Upper lobe of right lung (tissue), 1 donor: ENCODE measurements at regions not wholly inside any gene's neighbourhood (a gene's known extent, or its start where the extent isn't known, plus 50 kb on each side); places are given as distances from the start of the nearest gene placed in this dataset.

ENCODE experiments used
- ATAC-seq: fragments of 200-7000 bp; cut with Tn5 transposase; one replicate; pipeline ENCODE4 v1.9.1; 2020; ENCODE audit warnings: mild to moderate bottlenecking, moderate library complexity
- DNase-seq: peaks from one replicate; pipeline ENCODE4 v3.0.0-alpha.2; 2020
- H3K27ac ChIP-seq: fragments of 200-600 bp; one replicate; pipeline ENCODE4 v1.8.0; 2022
- H3K27me3 ChIP-seq: fragments of 200-600 bp; one replicate; pipeline ENCODE4 v1.8.0; 2022; ENCODE audit warnings: mild to moderate bottlenecking
- H3K36me3 ChIP-seq: fragments of 200-600 bp; one replicate; pipeline ENCODE4 v1.8.0; 2022
- H3K4me1 ChIP-seq: fragments of 200-600 bp; one replicate; pipeline ENCODE4 v1.8.0; 2022
- H3K4me3 ChIP-seq: fragments of 200-600 bp; one replicate; pipeline ENCODE4 v1.8.0; 2022; ENCODE audit warnings: mild to moderate bottlenecking
- H3K9me3 ChIP-seq: fragments of 200-600 bp; one replicate; pipeline ENCODE4 v1.8.0; 2022
- intact Hi-C: fragments of 100-400 bp; cut with DNase I; formaldehyde crosslinking; loops from one replicate; pipeline ENCODE4 v1.11.0; 2022
- TF ChIP-seq, protein P1 (sequence below): fragments of 200-600 bp; IDR thresholded peaks from one replicate; pipeline ENCODE4 v1.8.0; 2022; ENCODE audit warnings: antibody characterized with exemption
- donor health status: DM: no; HTN: yes; CAD: no; lungs with severe emphysema.

DNA sequence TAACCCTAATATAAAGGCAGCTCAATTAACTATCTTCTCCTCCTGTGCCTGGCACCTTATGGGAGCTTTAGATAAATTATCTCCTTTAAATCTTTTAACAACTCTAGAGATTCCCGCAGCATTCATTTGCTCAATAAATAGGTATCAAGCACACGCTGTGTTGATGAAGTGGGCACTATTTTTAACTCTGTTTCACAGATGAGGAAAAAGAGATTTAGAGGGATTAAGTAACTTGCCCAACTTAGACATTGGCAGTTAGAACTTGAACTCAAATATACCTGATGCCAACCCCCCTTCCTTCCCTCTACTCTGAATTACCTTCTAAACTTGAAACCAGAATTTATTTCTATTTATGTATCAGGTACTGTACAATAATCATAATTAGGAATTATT, 112.4 kb downstream of the SH3TC2 start:
- H3K9me3 ChIP-seq, result no peaks in the 10 kb centered on the region
- TF ChIP-seq, protein P1, sequence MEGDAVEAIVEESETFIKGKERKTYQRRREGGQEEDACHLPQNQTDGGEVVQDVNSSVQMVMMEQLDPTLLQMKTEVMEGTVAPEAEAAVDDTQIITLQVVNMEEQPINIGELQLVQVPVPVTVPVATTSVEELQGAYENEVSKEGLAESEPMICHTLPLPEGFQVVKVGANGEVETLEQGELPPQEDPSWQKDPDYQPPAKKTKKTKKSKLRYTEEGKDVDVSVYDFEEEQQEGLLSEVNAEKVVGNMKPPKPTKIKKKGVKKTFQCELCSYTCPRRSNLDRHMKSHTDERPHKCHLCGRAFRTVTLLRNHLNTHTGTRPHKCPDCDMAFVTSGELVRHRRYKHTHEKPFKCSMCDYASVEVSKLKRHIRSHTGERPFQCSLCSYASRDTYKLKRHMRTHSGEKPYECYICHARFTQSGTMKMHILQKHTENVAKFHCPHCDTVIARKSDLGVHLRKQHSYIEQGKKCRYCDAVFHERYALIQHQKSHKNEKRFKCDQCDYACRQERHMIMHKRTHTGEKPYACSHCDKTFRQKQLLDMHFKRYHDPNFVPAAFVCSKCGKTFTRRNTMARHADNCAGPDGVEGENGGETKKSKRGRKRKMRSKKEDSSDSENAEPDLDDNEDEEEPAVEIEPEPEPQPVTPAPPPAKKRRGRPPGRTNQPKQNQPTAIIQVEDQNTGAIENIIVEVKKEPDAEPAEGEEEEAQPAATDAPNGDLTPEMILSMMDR, result no peak
- peaks cover 6% of the 10 kb centered on the region for H3K4me1 ChIP-seq
- H3K4me3 ChIP-seq, result no peak overlapping the region
- peak overlapping the region; percentile 58 for H3K27ac ChIP-seq
- intact Hi-C loops, result no loop called here
- DNase-seq (no peak), ATAC-seq (peak; percentile 10)
- no peaks in the 10 kb centered on the region for H3K36me3 ChIP-seq
- no peaks in the 10 kb centered on the region for H3K27me3 ChIP-seq

DNA sequence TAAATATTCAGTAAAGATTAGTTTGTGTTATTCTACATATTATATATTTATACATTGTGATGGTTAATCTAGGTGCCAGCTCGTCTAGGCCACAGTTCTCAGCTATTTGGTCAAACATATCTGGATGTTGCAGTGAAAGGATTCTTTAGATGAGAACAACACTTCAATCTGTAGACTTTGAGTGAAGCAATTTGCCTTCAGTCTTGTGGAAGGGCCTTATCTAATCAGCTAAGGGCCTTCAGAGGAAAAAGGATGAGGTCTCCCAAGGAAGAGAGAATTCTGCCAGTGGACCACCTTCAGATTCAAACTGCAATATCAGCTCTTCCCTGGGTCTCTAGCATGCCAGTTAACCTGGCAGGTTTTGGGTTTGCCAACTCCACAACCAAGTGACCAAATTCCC, 112.0 kb downstream of the SH3TC2 start:
- Histone ChIP-seq H3K4me3 (no peak overlapping the region), H3K4me1 (peaks cover 6% of the 10 kb centered on the region), H3K27me3 (no peaks in the 10 kb centered on the region), H3K9me3 (no peaks in the 10 kb centered on the region), H3K27ac (no peak overlapping the region), H3K36me3 (no peaks in the 10 kb centered on the region)
- intact Hi-C loops, result no loop called here
- ATAC-seq (no peak), DNase-seq (no peak)
- TF ChIP-seq, protein P1, result no peak

DNA sequence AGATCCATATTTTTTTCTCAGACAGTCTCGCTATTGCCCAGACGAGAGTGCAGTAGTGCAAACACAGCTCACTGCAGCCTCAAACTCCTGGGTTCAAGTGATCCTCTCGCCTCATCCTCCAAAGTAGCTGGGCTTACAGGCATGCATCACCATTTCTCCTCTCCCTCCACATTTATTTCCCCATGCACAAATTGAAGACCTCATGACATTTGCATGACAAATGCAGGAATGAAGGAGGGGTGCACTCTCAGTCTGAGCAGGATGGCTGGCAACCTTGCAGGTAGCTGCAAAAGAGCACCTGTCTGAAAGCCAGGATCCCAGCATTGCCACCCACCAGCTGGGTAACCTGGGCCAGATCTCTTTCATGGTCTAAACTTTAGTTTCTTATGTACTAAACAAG, 111.2 kb downstream of the SH3TC2 start:
- no peaks in the 10 kb centered on the region for H3K9me3 ChIP-seq
- no peak overlapping the region for H3K4me3 ChIP-seq
- no peaks in the 10 kb centered on the region for H3K36me3 ChIP-seq
- intact Hi-C loops, result no loop called here
- TF ChIP-seq, protein P1, result no peak
- H3K4me1 ChIP-seq, result peaks cover 6% of the 10 kb centered on the region
- no peaks in the 10 kb centered on the region for H3K27me3 ChIP-seq
- ATAC-seq, result no peak
- no peak overlapping the region for H3K27ac ChIP-seq
- DNase-seq, result no peak

DNA sequence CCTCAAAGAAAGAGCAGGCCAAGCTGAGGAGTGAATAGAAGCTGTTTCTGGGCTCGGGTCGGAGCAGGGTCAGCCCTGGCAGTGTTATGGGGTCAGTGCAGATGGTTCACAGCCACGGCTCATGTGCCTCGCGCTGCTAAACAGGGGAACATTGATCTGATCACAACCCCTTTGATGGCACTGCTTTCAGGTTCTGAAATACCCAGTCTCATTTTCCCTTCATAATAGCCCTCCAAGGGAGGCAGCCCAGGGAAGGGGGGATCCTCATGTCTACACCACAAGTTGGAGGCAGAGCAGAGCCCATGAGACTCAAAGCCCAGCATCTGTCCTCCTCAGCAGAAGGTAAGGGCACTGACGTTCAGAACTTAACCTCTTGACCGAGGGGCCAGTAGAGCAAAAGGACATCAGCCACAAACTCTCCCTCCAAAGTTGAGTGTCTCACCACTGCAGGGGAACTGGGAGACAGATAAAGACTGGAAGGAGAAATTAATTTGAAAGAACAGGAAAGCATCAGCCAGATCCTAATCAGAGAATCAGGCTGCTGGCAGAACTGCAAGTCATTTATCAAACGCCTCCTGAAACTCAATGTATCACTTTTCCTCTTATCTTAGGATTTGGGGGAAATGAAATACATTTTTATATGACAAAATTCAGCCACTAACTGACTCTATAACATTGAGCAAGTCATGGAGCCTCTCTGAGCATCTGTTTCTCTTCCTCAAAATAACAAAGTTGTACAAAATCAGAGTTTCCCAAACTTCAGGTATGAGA, 110.6 kb downstream of the SH3TC2 start:
- Histone ChIP-seq H3K27ac (no peak overlapping the region), H3K4me1 (peaks cover 11% of the 10 kb centered on the region), H3K4me3 (no peak overlapping the region), H3K9me3 (no peaks in the 10 kb centered on the region), H3K27me3 (no peaks in the 10 kb centered on the region), H3K36me3 (no peaks in the 10 kb centered on the region)
- no peak for DNase-seq
- TF ChIP-seq, protein P1, result no peak
- intact Hi-C loops, result no loop called here
- no peak for ATAC-seq

DNA sequence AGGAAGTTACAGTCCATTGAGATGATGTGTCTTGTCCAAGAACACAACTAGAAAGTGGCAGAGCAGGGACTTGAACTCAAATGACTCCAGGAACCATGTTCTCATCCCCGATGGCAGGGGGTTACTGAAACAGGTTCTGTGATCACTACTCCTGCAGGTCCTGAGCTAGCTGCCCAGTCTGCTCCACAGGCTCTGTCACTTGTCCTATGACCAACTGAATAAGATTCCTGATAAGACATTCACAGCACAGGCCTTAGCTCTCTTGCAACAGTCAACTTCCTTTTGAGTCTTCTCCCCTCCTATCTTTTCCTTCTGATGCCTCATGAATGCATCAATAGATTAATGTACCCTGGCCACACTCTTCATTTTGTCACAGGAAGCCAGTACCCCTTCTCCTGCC, 109.2 kb downstream of the SH3TC2 start:
- ATAC-seq, result no peak

More for the DNA sequence above, 109.2 kb downstream of the SH3TC2 start:
- DNase-seq, result no peak
- Histone ChIP-seq H3K4me3 (no peak overlapping the region), H3K36me3 (no peaks in the 10 kb centered on the region), H3K27ac (no peak overlapping the region), H3K9me3 (no peaks in the 10 kb centered on the region), H3K27me3 (no peaks in the 10 kb centered on the region), H3K4me1 (peaks cover 13% of the 10 kb centered on the region)
- intact Hi-C loops, result no loop called here
- TF ChIP-seq, protein P1, result no peak
